SK-MEL-5 (cell line): ENCODE measurements at regions not wholly inside any gene's neighbourhood (a gene's known extent, or its start where the extent isn't known, plus 50 kb on each side); places are given as distances from the start of the nearest gene placed in this dataset.
"Not testable (repeated sequence)": the region's sequence is repeated elsewhere in the genome, so short reads cannot be mapped to it uniquely, and the experiment has no call there.

Source experiments
- DNase-seq: peaks from one replicate; pipeline ENCODE4 v3.0.0-alpha.2; 2016; ENCODE audit warnings: low read depth, low spot score
- in situ Hi-C: cut with HindIII; loops from 2 replicates; pipeline ENCODE4 v1.10.0; 2016; ENCODE audit warnings: low sequenced_read_pairs, high pct_unique_total_duplicates, low pct_unique_long_range_greater_than_20kb

GRCh38 chr2:20115374-20115773 lies 63.9 kb upstream of the LAPTM4A start:
- in situ Hi-C loops, result no loop called here
- no peak for DNase-seq

- no peak for DNase-seq
- in situ Hi-C loops, result no loop called here
Observed at GRCh38 chr2:20113986-20114938, 62.8 kb upstream of the LAPTM4A start.

DNA sequence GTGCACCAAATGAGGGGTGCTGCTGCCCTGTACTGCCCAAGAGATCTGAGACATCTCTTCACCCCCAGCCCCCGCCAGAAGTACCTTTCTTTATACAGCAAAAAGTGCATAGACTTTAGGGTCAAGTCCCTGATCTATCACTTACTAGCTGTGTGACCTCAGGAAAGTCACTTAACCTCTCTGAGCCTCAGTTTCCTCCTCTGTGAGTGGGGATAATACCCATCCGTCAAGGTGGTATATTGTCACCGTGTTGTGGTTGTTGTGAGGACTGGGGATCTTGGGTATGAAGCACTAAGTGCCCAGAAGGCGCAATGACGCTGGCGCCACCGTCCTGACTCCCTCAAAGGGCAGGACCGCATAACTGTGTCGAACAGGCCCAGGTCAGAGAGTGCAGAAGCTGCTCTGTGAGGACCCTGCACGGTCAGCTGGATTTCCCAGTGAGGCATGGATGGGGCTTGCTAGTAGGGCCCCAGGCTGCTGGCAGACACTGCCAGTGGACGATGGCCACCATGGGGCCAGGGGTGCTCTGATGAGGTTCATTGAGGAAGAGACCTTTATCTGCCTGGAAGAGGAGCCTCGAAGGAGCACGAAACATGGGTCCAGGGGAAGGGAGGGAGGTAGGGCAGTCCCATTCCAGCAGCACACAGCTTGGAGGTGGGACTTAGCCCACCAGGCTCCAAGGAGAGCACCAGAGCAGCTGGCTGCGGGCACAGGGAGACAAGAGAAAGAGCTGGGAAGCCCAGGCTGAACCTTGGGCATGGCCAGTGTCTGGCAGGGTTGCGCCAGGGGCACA lies 61.8 kb upstream of the LAPTM4A start:
- in situ Hi-C loops, result no loop called here

DNA sequence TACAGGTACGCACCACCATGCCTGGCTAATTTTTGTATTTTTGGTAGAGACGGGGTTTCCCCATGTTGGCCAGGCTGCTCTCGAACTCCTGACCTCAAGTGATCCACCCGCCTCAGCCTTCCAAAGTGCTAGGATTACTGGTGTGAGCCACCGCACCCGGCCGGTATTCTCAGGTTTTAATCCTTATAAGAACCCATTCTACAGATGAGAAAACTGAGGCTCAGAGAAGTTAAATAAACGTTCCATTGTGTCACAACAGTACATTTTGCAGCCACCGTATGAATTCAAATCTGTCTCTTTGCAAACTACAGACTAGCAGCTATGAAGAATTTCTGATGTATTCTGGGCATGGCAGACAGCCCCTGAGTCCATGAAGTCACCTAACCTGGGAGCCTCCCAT lies 60.9 kb upstream of the LAPTM4A start:
- in situ Hi-C loops, DNase-seq: not testable (repeated sequence)

More for the DNA sequence above, 61.8 kb upstream of the LAPTM4A start:
- DNase-seq, result no peak

DNA sequence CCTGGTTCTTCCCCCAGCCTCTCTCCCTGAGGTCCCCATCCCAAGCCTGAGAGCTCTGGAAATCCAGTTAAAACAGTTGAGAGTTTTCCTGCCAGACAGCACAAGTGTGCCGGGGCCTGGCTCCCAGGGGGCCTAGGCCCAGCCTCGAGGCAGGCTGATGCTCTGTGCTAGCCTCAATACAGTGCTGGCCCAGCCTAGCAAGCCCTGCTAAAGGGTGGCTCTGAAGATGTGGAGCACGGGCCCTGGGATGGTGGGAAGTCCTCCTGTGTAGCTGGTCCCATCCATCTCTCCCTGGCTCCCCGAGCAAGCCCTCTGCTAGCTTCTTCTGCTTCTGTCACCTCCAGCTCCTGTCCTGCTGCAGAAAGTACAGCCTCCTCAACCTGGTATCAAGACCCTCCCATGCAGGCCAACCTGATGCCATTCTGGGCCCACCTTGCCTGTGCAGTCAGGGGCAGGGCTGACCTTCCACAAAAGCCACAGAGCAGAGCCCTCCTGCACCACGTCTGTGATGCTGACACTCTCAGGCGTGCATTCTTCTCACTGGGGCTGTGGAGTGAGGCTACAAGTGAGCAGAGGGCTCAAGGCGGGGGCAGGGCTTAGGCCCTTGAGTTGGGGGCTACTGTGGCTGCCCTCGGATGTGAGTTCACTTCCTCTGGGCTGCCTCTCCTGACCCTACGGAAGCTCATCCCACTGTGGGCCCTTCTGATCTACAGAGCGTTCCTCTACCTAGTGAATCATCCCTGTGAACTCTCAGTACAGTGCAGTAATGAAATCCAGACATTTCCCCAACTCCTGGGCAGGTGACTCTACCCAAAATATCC lies 60.1 kb upstream of the LAPTM4A start:
- in situ Hi-C loops, result no loop called here
- DNase-seq, result no peak

- in situ Hi-C loops, result no loop called here
- no peak for DNase-seq
Observed at GRCh38 chr2:20110876-20111275, 59.4 kb upstream of the LAPTM4A start.

- in situ Hi-C loops, result no loop called here
- no peak for DNase-seq
Observed at GRCh38 chr2:20110383-20110782, 59.0 kb upstream of the LAPTM4A start.

DNA sequence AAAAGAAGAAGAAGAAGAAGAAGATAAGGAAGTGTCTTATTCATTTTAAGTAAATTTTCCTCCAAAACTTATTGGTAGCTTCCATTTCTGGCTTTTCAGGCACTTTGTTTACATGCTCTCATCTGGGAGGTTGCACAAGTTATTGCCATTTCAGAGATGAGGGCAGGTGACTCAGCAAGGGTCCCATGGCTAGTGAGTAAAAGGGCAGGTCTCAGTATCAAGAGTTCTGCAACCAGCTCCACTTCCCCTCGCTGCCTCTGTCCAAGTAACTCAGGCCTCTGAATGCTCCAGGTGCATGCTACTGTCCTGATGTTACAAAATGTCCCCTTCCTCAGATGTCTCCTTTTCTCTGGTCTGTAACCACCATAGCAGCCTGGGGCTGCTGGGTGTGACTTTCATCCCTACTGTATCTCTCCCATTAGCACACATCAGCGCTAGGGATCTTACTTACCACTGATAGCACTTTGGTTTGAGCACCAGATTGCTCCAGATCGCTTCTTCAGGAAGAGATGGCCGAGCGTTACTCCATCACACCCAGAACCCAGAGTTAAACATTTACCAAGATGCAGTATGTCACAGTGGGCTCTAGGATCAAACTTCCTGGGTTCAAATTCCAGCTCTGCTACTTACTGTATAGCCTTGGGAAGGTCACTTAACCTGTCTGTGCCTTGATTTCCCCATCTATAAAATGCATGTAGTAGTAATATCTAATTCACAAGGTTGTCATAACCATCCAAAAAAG lies 57.4 kb upstream of the LAPTM4A start:
- in situ Hi-C loops, result no loop called here
- no peak for DNase-seq

DNA sequence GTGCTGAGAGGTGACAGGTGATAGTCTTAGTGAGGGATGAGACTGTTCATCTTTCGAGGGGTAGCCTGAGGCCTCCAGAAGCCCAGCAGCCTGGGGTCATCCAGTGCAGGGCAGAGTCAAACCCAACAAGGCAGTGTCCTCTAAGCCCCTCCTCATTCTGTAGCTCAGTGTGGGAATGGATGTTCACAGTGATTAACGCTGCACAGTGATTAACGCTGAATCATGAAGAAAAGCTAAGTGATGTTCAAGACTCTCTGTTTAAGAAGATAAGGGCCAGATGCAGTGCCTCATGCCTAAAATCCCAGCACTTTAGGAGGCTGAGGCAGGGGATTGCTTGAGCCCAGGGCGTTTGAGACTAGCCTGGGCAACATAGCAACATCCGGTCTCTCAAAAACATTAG lies 56.3 kb upstream of the LAPTM4A start:
- in situ Hi-C loops, result no loop called here
- no peak for DNase-seq

GRCh38 chr2:20107352-20107751 lies 55.9 kb upstream of the LAPTM4A start:
- in situ Hi-C loops, result no loop called here
- DNase-seq, result no peak

- DNase-seq, result no peak
- in situ Hi-C loops, result no loop called here
Observed at GRCh38 chr2:20106746-20107145, 55.3 kb upstream of the LAPTM4A start.

DNA sequence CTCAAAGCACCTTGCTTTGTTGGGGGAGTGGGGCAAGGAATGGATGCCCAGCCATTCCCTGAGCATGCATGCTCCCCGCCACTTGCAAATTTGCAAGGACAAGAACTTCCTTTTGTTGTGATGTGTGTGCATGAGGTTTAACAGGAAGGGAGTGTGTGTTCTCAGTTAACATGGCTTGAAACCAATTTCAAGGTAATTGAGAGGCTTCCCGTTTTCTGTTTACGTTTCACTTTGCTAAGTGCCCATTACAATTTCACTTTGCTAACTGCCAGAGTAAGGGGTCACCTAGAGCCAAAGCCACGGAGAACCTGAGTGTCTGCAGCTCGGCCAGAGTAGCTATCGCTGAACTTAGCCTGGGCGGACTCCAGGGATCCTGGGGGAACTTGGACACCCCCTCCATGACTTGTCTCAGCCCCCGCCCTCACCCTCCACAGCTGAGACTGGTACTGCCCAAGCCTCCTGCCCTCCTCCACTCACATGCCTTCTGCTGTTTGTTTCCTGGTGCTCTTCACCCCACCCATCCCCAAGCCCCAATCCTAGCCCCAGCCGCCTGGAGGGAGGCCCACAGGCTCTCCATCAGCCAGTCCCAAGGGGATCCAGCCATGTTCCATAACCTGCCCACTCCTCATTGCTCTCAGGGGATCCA lies 53.6 kb upstream of the LAPTM4A start:
- in situ Hi-C loops, result no loop called here
- no peak for DNase-seq

DNA sequence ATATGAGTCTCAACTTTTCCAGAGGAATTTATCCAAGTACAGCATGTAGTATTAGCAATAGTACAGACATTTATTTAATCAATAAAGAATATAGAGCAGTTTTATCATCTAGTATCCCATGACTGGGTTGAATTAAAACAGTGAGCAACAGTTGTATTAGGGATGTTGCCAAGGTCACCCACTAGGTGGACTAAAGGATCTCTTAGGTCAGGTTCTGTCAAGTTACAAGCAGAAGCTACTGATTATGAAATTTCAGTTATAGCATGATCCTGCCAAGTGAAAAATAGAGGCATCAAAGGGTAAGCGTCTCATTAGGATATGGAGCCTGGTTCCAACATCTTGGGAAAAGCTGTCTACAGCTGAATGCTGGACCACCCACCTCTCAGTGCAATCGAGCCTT lies 52.1 kb upstream of the LAPTM4A start:
- in situ Hi-C loops, result no loop called here
- peak; percentile 68 for DNase-seq
